IMR-90 (cell line): ENCODE measurements at regions not wholly inside any gene's neighbourhood (a gene's known extent, or its start where the extent isn't known, plus 50 kb on each side); places are given as distances from the start of the nearest gene placed in this dataset.

Experiments
- ATAC-seq: fragments of 200-7000 bp; cut with Tn5 transposase; 2 replicates; pipeline ENCODE4 v1.9.1; 2020; ENCODE audit warnings: low read depth, mild to moderate bottlenecking, moderate library complexity
- BruUV-seq: library from RNA; stranded (reverse); fragments of 400-500 nt; replicated peaks from 2 replicates; lab custom pipeline; 2021; lab: Mats Ljungman, UMichigan
- CTCF ChIA-PET: fragments of 300-600 bp; formaldehyde crosslinking; extraction: SDS; loops from one replicate; lab custom pipeline; 2021; ENCODE audit warnings: antibody characterized with exemption; lab: Yijun Ruan, JAX
- POLR2A ChIA-PET: fragments of 300-600 bp; sonication (Branson Sonifier 250); formaldehyde crosslinking; loops from one replicate; lab custom pipeline; 2022; ENCODE audit warnings: antibody characterized with exemption; ENCODE audit not compliant: unreplicated experiment; lab: Charles Lee
- DNase-seq: peaks from one replicate; pipeline ENCODE4 v3.0.0; 2013
- H2AFZ ChIP-seq: replicated peaks from 2 replicates; pipeline ENCODE3; 2013; ENCODE audit warnings: low read length, mild to moderate bottlenecking; ENCODE audit not compliant: poor library complexity
- H2AK5ac ChIP-seq: 2 replicates; pipeline ENCODE4 v1.6.1; 2013; ENCODE audit warnings: low read depth, low read length, inconsistent platforms
- H2AK9ac ChIP-seq: replicated peaks from 2 replicates; pipeline ENCODE3; 2013; ENCODE audit warnings: mild to moderate bottlenecking, low read depth, low read length, moderate library complexity; ENCODE audit not compliant: poor library complexity
- H2BK120ac ChIP-seq: 2 replicates; pipeline ENCODE4 v1.6.1; 2013; ENCODE audit warnings: low read depth, low read length, inconsistent platforms
- H2BK15ac ChIP-seq: 3 replicates; pipeline ENCODE4 v1.6.1; 2013; ENCODE audit warnings: low read depth, low read length, inconsistent platforms
- H2BK20ac ChIP-seq: 2 replicates; pipeline ENCODE4 v1.6.1; 2013; ENCODE audit warnings: low read depth, mild to moderate bottlenecking, inconsistent platforms, low read length, moderate library complexity
- H2BK5ac ChIP-seq: 2 replicates; pipeline ENCODE4 v1.6.1; 2013; ENCODE audit warnings: mild to moderate bottlenecking, low read depth, low read length, inconsistent platforms; ENCODE audit not compliant: poor library complexity, severe bottlenecking
- H3K14ac ChIP-seq: replicated peaks from 2 replicates; pipeline ENCODE4 v1.6.1; 2013; ENCODE audit warnings: low read depth, low read length, inconsistent platforms
- H3K18ac ChIP-seq: 2 replicates; pipeline ENCODE4 v1.6.1; 2013; ENCODE audit warnings: low read depth, low read length, control low read depth
- H3K23ac ChIP-seq: 2 replicates; pipeline ENCODE4 v1.6.1; 2013; ENCODE audit warnings: low read depth, low read length, inconsistent platforms
- H3K27ac ChIP-seq: 2 replicates; pipeline ENCODE4 v1.5.1; 2013; ENCODE audit warnings: mild to moderate bottlenecking, control low read depth, low read length; ENCODE audit not compliant: insufficient read depth
- H3K27me3 ChIP-seq: 2 replicates; pipeline ENCODE4 v1.6.1; 2013; ENCODE audit warnings: low read length; ENCODE audit not compliant: control insufficient read depth, insufficient read depth
- H3K36me3 ChIP-seq: 2 replicates; pipeline ENCODE4 v1.6.1; 2013; ENCODE audit warnings: low read length, mixed read lengths; ENCODE audit not compliant: control insufficient read depth, insufficient read depth
- H3K4ac ChIP-seq: 2 replicates; pipeline ENCODE4 v1.6.1; 2013; ENCODE audit warnings: low read depth, low read length, inconsistent platforms
- H3K4me1 ChIP-seq: 2 replicates; pipeline ENCODE4 v1.6.1; 2013; ENCODE audit warnings: low read length, mixed read lengths; ENCODE audit not compliant: control insufficient read depth, insufficient read depth
- H3K4me2 ChIP-seq: 2 replicates; pipeline ENCODE4 v1.6.1; 2013; ENCODE audit warnings: low read depth, mild to moderate bottlenecking, control low read depth, low read length, moderate library complexity
- H3K4me3 ChIP-seq: 2 replicates; pipeline ENCODE4 v1.5.1; 2013; ENCODE audit warnings: low read depth, mild to moderate bottlenecking, control low read depth, low read length, moderate library complexity; ENCODE audit not compliant: insufficient read depth
- H3K56ac ChIP-seq: 2 replicates; pipeline ENCODE4 v1.6.1; 2013; ENCODE audit warnings: low read length, inconsistent platforms; ENCODE audit not compliant: insufficient read depth; ENCODE audit errors: extremely low read depth
- H3K79me1 ChIP-seq, 2 experiments: 2 replicates each; pipeline ENCODE4 v1.6.1; 2013; ENCODE audit warnings: low read length in 2 of 2, inconsistent platforms in 1 of 2, low read depth in 1 of 2
- H3K9ac ChIP-seq: 2 replicates; pipeline ENCODE4 v1.6.1; 2013; ENCODE audit warnings: low read depth, low read length, control low read depth
- H3K9me1 ChIP-seq: 2 replicates; pipeline ENCODE4 v1.6.1; 2013; ENCODE audit warnings: low read length, inconsistent platforms; ENCODE audit not compliant: insufficient read depth
- H3K9me3 ChIP-seq: 2 replicates; pipeline ENCODE4 v1.6.1; 2013; ENCODE audit warnings: low read length; ENCODE audit not compliant: control insufficient read depth, insufficient read depth
- H4K20me1 ChIP-seq: 2 replicates; pipeline ENCODE4 v1.6.1; 2013; ENCODE audit warnings: low read length, inconsistent platforms; ENCODE audit not compliant: insufficient read depth
- H4K5ac ChIP-seq: 2 replicates; pipeline ENCODE4 v1.6.1; 2013; ENCODE audit warnings: mild to moderate bottlenecking, low read depth, low read length, control low read depth
- H4K8ac ChIP-seq, 2 experiments: 2 replicates each; pipeline ENCODE4 v1.6.1; 2013; ENCODE audit warnings: low read depth in 2 of 2, low read length in 2 of 2, control low read depth in 1 of 2, inconsistent platforms in 1 of 2
- H4K91ac ChIP-seq: 2 replicates; pipeline ENCODE4 v1.6.1; 2013; ENCODE audit warnings: low read depth, low read length, inconsistent platforms; ENCODE audit not compliant: insufficient read depth
- CEBPB ChIP-seq: IDR thresholded peaks from 2 replicates; pipeline ENCODE4 v1.6.1; 2012; ENCODE audit warnings: low read depth, low read length, improper control_type of control experiment
- CHD1 ChIP-seq: IDR thresholded peaks from 2 replicates; pipeline ENCODE4 v1.6.1; 2012; ENCODE audit warnings: low read depth, low read length, improper control_type of control experiment
- FOS ChIP-seq: fragments of 150-350 bp; IDR thresholded peaks from 2 replicates; pipeline ENCODE4 v1.6.1; 2016; ENCODE audit warnings: low read depth, low read length
- MAFK ChIP-seq: IDR thresholded peaks from 2 replicates; pipeline ENCODE4 v1.6.1; 2012; ENCODE audit warnings: low read depth, low read length, improper control_type of control experiment
- MAZ ChIP-seq: IDR thresholded peaks from 2 replicates; pipeline ENCODE4 v1.6.1; 2012; ENCODE audit warnings: low read depth, mild to moderate bottlenecking, low read length, improper control_type of control experiment, moderate library complexity, borderline replicate concordance
- NFE2L2 ChIP-seq: fragments of 150-350 bp; IDR thresholded peaks from 2 replicates; pipeline ENCODE4 v1.6.1; 2016; ENCODE audit warnings: low read depth, mild to moderate bottlenecking, low read length
- POLR2A ChIP-seq: IDR thresholded peaks from 2 replicates; pipeline ENCODE4 v1.6.1; 2012; ENCODE audit warnings: mild to moderate bottlenecking, low read depth, low read length
- RAD21 ChIP-seq: IDR thresholded peaks from 2 replicates; pipeline ENCODE4 v1.6.1; 2012; ENCODE audit warnings: low read length, improper control_type of control experiment
- RCOR1 ChIP-seq: IDR thresholded peaks from 2 replicates; pipeline ENCODE4 v1.6.1; 2012; ENCODE audit warnings: mild to moderate bottlenecking, low read length, improper control_type of control experiment; ENCODE audit not compliant: insufficient replicate concordance
- RFX5 ChIP-seq: IDR thresholded peaks from 2 replicates; pipeline ENCODE4 v1.8.0; 2012; ENCODE audit warnings: low read depth, mild to moderate bottlenecking, low read length, moderate library complexity
- WGBS, 2 experiments: methylation state at CpG; one replicate each; pipeline versions ENCODE4 v1.1.5 to v1.1.7; 2013; ENCODE audit warnings: missing lambda C conversion rate in 2 of 2; ENCODE audit not compliant: insufficient read length in 1 of 2; ENCODE audit errors: extremely low coverage in 2 of 2; 5-methylcytosine and 5-hydroxymethylcytosine counted together
- dilution Hi-C: fragments of 300-500 bp; cut with HindIII; formaldehyde crosslinking; loops from one replicate; pipeline ENCODE4 v1.14.3; 2018; ENCODE audit warnings: low sequenced_read_pairs; ENCODE audit not compliant: unreplicated experiment
- in situ Hi-C: fragments of 300-500 bp; cut with MboI; formaldehyde crosslinking; loops from 3 replicates; pipeline ENCODE4 v1.14.3; 2019; ENCODE audit warnings: low sequenced_read_pairs, inconsistent platforms, mixed read lengths
- intact Hi-C: fragments of 100-400 bp; cut with micrococcal nuclease; formaldehyde crosslinking; loops from 2 replicates; pipeline ENCODE4 v1.10.0; 2022
- TF ChIP-seq, protein P1 (sequence below): conservative IDR thresholded peaks from 2 replicates; pipeline ENCODE4 v1.5.1; 2012; ENCODE audit warnings: mild to moderate bottlenecking, low read depth, low read length, improper control_type of control experiment
- TF ChIP-seq, protein P2 (sequence below): fragments of 150-350 bp; IDR thresholded peaks from 2 replicates; pipeline ENCODE4 v1.6.1; 2016; ENCODE audit warnings: low read depth, mild to moderate bottlenecking, low read length, moderate library complexity, borderline replicate concordance
- TF ChIP-seq, protein P3 (sequence below): fragments of 150-350 bp; IDR thresholded peaks from 2 replicates; pipeline ENCODE4 v1.6.1; 2017; ENCODE audit warnings: mild to moderate bottlenecking, antibody characterized with exemption, low read length, low read depth

DNA sequence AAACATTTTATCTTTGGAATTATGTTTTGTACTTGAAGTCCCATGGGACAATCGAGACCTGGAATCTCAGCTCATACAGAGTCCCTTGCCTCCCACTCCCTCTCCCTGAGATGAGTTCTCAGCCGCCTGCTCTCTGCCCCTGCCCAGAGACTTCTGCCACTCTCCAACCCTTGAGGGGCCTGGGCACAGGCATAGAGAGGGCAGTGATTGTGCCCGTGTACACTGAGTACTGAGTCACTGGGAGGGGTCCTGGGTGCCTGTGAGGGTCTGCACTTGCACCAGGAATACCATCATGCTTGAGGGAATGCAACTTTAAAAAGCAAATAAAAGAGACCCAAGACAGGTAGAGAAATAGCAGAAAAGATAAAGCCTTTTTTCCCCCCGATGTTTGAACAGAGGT is 453.8 kb upstream of the HS3ST5 start:
- H4K20me1 ChIP-seq: no peaks in the 10 kb centered on the region

More for the DNA sequence above, 453.8 kb upstream of the HS3ST5 start:
- Histone ChIP-seq H4K8ac (no peak overlapping the region), H3K4me1 (no peaks in the 10 kb centered on the region), H4K5ac (no peak overlapping the region), H3K14ac (no peak overlapping the region), H3K9ac (no peak overlapping the region), H2AK5ac (no peak overlapping the region), H3K79me1 (no peaks in the 10 kb centered on the region), H2BK120ac (no peak overlapping the region), H3K27ac (no peak overlapping the region), H3K23ac (no peak overlapping the region), H3K9me3 (peaks cover 8% of the 10 kb centered on the region), H3K4me2 (no peak overlapping the region), H3K4ac (no peak overlapping the region), H2AFZ (no peak overlapping the region), H2BK20ac (no peak overlapping the region), H3K4me3 (no peak overlapping the region), H3K18ac (no peak overlapping the region), H2BK15ac (no peak overlapping the region), H3K27me3 (no peaks in the 10 kb centered on the region), H4K91ac (no peak overlapping the region), H2AK9ac (no peak overlapping the region), H3K56ac (no peak overlapping the region), H3K36me3 (no peaks in the 10 kb centered on the region), H2BK5ac (no peak overlapping the region), H3K9me1 (no peaks in the 10 kb centered on the region)
- in situ Hi-C loops: no loop called here
- DNase-seq (no peak), ATAC-seq (no peak)
- WGBS, 2 experiments: no CpG with 5 or more reads among the region's 4 CpGs
- dilution Hi-C loops: no loop called here
- intact Hi-C loops: no loop called here
- no TSS peak for BruUV-seq
- ChIA-PET POLR2A (no interaction called here), CTCF (no interaction called here)
- TF ChIP-seq, protein P1, sequence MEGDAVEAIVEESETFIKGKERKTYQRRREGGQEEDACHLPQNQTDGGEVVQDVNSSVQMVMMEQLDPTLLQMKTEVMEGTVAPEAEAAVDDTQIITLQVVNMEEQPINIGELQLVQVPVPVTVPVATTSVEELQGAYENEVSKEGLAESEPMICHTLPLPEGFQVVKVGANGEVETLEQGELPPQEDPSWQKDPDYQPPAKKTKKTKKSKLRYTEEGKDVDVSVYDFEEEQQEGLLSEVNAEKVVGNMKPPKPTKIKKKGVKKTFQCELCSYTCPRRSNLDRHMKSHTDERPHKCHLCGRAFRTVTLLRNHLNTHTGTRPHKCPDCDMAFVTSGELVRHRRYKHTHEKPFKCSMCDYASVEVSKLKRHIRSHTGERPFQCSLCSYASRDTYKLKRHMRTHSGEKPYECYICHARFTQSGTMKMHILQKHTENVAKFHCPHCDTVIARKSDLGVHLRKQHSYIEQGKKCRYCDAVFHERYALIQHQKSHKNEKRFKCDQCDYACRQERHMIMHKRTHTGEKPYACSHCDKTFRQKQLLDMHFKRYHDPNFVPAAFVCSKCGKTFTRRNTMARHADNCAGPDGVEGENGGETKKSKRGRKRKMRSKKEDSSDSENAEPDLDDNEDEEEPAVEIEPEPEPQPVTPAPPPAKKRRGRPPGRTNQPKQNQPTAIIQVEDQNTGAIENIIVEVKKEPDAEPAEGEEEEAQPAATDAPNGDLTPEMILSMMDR: no peak
- TF ChIP-seq, protein P2, sequence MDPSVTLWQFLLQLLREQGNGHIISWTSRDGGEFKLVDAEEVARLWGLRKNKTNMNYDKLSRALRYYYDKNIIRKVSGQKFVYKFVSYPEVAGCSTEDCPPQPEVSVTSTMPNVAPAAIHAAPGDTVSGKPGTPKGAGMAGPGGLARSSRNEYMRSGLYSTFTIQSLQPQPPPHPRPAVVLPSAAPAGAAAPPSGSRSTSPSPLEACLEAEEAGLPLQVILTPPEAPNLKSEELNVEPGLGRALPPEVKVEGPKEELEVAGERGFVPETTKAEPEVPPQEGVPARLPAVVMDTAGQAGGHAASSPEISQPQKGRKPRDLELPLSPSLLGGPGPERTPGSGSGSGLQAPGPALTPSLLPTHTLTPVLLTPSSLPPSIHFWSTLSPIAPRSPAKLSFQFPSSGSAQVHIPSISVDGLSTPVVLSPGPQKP: no peak
- TF ChIP-seq MAFK: no peak
- TF ChIP-seq MAZ: no peak
- TF ChIP-seq CHD1: no peak
- TF ChIP-seq RFX5: no peak
- TF ChIP-seq, protein P3, sequence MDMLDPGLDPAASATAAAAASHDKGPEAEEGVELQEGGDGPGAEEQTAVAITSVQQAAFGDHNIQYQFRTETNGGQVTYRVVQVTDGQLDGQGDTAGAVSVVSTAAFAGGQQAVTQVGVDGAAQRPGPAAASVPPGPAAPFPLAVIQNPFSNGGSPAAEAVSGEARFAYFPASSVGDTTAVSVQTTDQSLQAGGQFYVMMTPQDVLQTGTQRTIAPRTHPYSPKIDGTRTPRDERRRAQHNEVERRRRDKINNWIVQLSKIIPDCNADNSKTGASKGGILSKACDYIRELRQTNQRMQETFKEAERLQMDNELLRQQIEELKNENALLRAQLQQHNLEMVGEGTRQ: no peak
- TF ChIP-seq RCOR1: no peak
- TF ChIP-seq FOS: no peak
- TF ChIP-seq RAD21: no peak
- no peak for TF ChIP-seq POLR2A
- no peak for TF ChIP-seq NFE2L2
- TF ChIP-seq CEBPB: no peak
